Loucy (cell line): ENCODE measurements at regions not wholly inside any gene's neighbourhood (a gene's known extent, or its start where the extent isn't known, plus 50 kb on each side); places are given as distances from the start of the nearest gene placed in this dataset.

Source experiments
- H2AFZ ChIP-seq: fragments of 200-600 bp; sonication (generic); 2 replicates; pipeline ENCODE4 v1.6.0; 2016; ENCODE audit warnings: antibody characterized with exemption, mild to moderate bottlenecking, low read length, moderate library complexity
- H3F3A ChIP-seq: fragments of 200-600 bp; 2 replicates; pipeline ENCODE4 v1.6.0; 2016; ENCODE audit warnings: antibody characterized with exemption, low read depth, mild to moderate bottlenecking
- H3K27me3 ChIP-seq: fragments of 200-600 bp; sonication (generic); 2 replicates; pipeline ENCODE4 v1.6.1; 2014; ENCODE audit warnings: low read length, mild to moderate bottlenecking; ENCODE audit not compliant: insufficient read depth, poor library complexity, severe bottlenecking
- H3K36me3 ChIP-seq: fragments of 200-600 bp; sonication (generic); 2 replicates; pipeline ENCODE4 v1.6.1; 2016; ENCODE audit warnings: low read length; ENCODE audit not compliant: insufficient read depth
- H3K4me1 ChIP-seq: fragments of 200-600 bp; sonication (generic); 2 replicates; pipeline ENCODE4 v1.5.1; 2014; ENCODE audit warnings: low read length, mild to moderate bottlenecking; ENCODE audit not compliant: insufficient read depth, poor library complexity, severe bottlenecking
- H3K4me2 ChIP-seq: fragments of 200-600 bp; sonication (generic); 2 replicates; pipeline ENCODE4 v1.6.0; 2014; ENCODE audit warnings: antibody characterized with exemption, low read length, low read depth, mild to moderate bottlenecking; ENCODE audit not compliant: poor library complexity, severe bottlenecking
- H3K4me3 ChIP-seq: fragments of 200-600 bp; sonication (generic); 2 replicates; pipeline ENCODE4 v1.5.1; 2014; ENCODE audit warnings: low read length, mild to moderate bottlenecking, mixed read lengths; ENCODE audit not compliant: poor library complexity, severe bottlenecking
- H3K79me2 ChIP-seq: fragments of 200-600 bp; sonication (generic); 2 replicates; pipeline ENCODE4 v1.6.1; 2014; ENCODE audit warnings: low read length; ENCODE audit not compliant: insufficient read depth
- H3K9ac ChIP-seq: fragments of 200-600 bp; sonication (generic); 2 replicates; pipeline ENCODE4 v1.6.0; 2014; ENCODE audit warnings: mild to moderate bottlenecking, low read depth, low read length, moderate library complexity; ENCODE audit not compliant: poor library complexity, severe bottlenecking
- H3K9me2 ChIP-seq: fragments of 200-600 bp; sonication (generic); replicated peaks from 2 replicates; pipeline ENCODE4 v1.6.1; 2016; ENCODE audit warnings: low read depth, low read length, mixed read lengths
- H3K9me3 ChIP-seq: fragments of 200-600 bp; sonication (generic); 2 replicates; pipeline ENCODE4 v1.6.1; 2014; ENCODE audit warnings: mild to moderate bottlenecking, antibody characterized with exemption, low read length, low read depth; ENCODE audit not compliant: insufficient read depth
- H4K20me1 ChIP-seq: fragments of 200-600 bp; sonication (generic); 2 replicates; pipeline ENCODE4 v1.6.0; 2014; ENCODE audit warnings: antibody characterized with exemption, low read length, mild to moderate bottlenecking; ENCODE audit not compliant: insufficient read depth, poor library complexity, severe bottlenecking
- EZH2phosphoT487 ChIP-seq: fragments of 200-600 bp; IDR thresholded peaks from 2 replicates; pipeline ENCODE4 v1.6.1; 2018; ENCODE audit warnings: antibody characterized with exemption, mild to moderate bottlenecking, moderate library complexity, borderline replicate concordance
- TF ChIP-seq, protein P1 (sequence below): fragments of 200-600 bp; sonication (generic); conservative IDR thresholded peaks from 2 replicates; pipeline ENCODE4 v1.5.1; 2014; ENCODE audit warnings: mild to moderate bottlenecking, antibody characterized with exemption, low read length

- H4K20me1 ChIP-seq: no peaks in the 10 kb centered on the region
- H3K9ac ChIP-seq: no peak overlapping the region
- H3K36me3 ChIP-seq: no peaks in the 10 kb centered on the region
- H2AFZ ChIP-seq: no peak overlapping the region; the same call in 1 of the 2 replicates
- no peaks in the 10 kb centered on the region for H3K27me3 ChIP-seq
- H3K9me3 ChIP-seq: no peaks in the 10 kb centered on the region
- peak overlapping the region; percentile 50 for H3K4me2 ChIP-seq
- TF ChIP-seq, protein P1, sequence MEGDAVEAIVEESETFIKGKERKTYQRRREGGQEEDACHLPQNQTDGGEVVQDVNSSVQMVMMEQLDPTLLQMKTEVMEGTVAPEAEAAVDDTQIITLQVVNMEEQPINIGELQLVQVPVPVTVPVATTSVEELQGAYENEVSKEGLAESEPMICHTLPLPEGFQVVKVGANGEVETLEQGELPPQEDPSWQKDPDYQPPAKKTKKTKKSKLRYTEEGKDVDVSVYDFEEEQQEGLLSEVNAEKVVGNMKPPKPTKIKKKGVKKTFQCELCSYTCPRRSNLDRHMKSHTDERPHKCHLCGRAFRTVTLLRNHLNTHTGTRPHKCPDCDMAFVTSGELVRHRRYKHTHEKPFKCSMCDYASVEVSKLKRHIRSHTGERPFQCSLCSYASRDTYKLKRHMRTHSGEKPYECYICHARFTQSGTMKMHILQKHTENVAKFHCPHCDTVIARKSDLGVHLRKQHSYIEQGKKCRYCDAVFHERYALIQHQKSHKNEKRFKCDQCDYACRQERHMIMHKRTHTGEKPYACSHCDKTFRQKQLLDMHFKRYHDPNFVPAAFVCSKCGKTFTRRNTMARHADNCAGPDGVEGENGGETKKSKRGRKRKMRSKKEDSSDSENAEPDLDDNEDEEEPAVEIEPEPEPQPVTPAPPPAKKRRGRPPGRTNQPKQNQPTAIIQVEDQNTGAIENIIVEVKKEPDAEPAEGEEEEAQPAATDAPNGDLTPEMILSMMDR: no peak
- no peak for TF ChIP-seq EZH2phosphoT487
- H3F3A ChIP-seq: no peaks in the 10 kb centered on the region
- peaks cover 15% of the 10 kb centered on the region for H3K4me1 ChIP-seq
- H3K79me2 ChIP-seq: no peaks in the 10 kb centered on the region
- no peak overlapping the region for H3K4me3 ChIP-seq
- H3K9me2 ChIP-seq: no peaks in the 10 kb centered on the region
These were observed 53.9 kb upstream of the ZFR start for GRCh38 chr5:32498484-32498883.

DNA sequence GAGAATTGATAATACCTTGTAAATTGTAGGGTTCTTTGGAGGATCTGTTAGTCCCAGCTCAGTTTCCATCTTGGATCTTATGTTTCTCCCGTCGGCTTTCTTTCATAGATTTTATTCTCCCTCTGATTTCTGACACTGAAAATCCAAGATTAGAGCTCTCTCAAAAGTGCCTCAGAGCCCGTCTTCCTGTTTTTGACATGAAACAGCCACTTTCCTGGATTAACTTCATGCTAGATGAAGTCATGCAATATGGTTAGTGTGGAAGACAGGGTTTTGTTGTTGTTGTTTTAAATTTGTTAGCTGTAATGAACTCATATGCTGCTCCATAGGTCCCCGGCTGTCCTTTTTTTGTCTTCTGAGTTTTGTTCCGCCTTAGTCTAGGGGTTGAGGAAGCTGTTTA lies 51.6 kb upstream of the ZFR start:
- H4K20me1 ChIP-seq: no peaks in the 10 kb centered on the region
- no peak overlapping the region for H3K9ac ChIP-seq
- no peaks in the 10 kb centered on the region for H3K27me3 ChIP-seq
- no peak overlapping the region for H3K4me3 ChIP-seq
- H3K4me2 ChIP-seq: no peak overlapping the region
- peak overlapping the region; percentile 31; the same call in 1 of the 2 replicates for H2AFZ ChIP-seq
- no peaks in the 10 kb centered on the region for H3K9me3 ChIP-seq
- H3F3A ChIP-seq: no peaks in the 10 kb centered on the region
- H3K9me2 ChIP-seq: no peaks in the 10 kb centered on the region
- TF ChIP-seq EZH2phosphoT487: no peak
- TF ChIP-seq, protein P1: no peak
- no peaks in the 10 kb centered on the region for H3K79me2 ChIP-seq
- peaks cover 15% of the 10 kb centered on the region for H3K4me1 ChIP-seq
- H3K36me3 ChIP-seq: no peaks in the 10 kb centered on the region

DNA sequence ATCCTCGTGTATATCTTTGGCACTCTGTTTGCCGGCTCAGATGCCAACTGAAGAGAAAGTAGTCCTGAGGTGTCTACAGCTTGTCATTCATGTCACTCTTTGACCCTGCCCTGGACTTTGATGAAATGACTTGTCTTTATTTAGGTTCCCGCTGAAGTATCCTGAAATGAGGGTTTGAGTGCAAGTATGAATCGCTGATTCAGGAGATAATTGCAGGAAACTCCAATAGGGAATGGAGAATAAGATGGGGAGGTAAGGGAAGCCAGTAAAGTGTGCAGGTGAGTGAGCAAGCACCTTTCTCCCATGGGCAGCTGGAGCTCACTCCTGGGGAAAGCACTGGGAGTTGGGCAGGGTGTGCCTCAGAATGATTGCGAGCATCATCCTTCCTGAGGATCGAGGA lies 50.3 kb upstream of the ZFR start:
- Histone ChIP-seq H3K4me2 (no peak overlapping the region), H3K4me3 (no peak overlapping the region), H3K27me3 (no peaks in the 10 kb centered on the region), H3F3A (no peaks in the 10 kb centered on the region), H2AFZ (no peak overlapping the region), H3K4me1 (peaks cover 15% of the 10 kb centered on the region), H3K36me3 (no peaks in the 10 kb centered on the region), H3K9me2 (no peaks in the 10 kb centered on the region), H3K9ac (no peak overlapping the region), H3K9me3 (no peaks in the 10 kb centered on the region), H4K20me1 (no peaks in the 10 kb centered on the region), H3K79me2 (no peaks in the 10 kb centered on the region)
- TF ChIP-seq, protein P1: no peak
- no peak for TF ChIP-seq EZH2phosphoT487
